GM20000 (cell line): ENCODE measurements at regions not wholly inside any gene's neighbourhood (a gene's known extent, or its start where the extent isn't known, plus 50 kb on each side); places are given as distances from the start of the nearest gene placed in this dataset.

Source experiments
- DNase-seq: peaks from one replicate; pipeline ENCODE4 v3.0.0; 2012; ENCODE audit warnings: low spot score
- TF ChIP-seq, protein P1 (sequence below): IDR thresholded peaks from 2 replicates; pipeline ENCODE4 v1.5.1; 2012; ENCODE audit warnings: mild to moderate bottlenecking, control low read depth; ENCODE audit errors: extremely low read depth, missing control alignments

- no peak for DNase-seq
Measured at GRCh38 chr2:54020793-54021414, 50.1 kb upstream of the PSME4 start.

More at GRCh38 chr2:54020793-54021414, 50.1 kb upstream of the PSME4 start:
- TF ChIP-seq, protein P1, sequence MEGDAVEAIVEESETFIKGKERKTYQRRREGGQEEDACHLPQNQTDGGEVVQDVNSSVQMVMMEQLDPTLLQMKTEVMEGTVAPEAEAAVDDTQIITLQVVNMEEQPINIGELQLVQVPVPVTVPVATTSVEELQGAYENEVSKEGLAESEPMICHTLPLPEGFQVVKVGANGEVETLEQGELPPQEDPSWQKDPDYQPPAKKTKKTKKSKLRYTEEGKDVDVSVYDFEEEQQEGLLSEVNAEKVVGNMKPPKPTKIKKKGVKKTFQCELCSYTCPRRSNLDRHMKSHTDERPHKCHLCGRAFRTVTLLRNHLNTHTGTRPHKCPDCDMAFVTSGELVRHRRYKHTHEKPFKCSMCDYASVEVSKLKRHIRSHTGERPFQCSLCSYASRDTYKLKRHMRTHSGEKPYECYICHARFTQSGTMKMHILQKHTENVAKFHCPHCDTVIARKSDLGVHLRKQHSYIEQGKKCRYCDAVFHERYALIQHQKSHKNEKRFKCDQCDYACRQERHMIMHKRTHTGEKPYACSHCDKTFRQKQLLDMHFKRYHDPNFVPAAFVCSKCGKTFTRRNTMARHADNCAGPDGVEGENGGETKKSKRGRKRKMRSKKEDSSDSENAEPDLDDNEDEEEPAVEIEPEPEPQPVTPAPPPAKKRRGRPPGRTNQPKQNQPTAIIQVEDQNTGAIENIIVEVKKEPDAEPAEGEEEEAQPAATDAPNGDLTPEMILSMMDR: no peak
